SU-DHL-6 (cell line): ENCODE measurements at regions not wholly inside any gene's neighbourhood (a gene's known extent, or its start where the extent isn't known, plus 50 kb on each side); places are given as distances from the start of the nearest gene placed in this dataset.
"Not testable (repeated sequence)": the region's sequence is repeated elsewhere in the genome, so short reads cannot be mapped to it uniquely, and the experiment has no call there.

ENCODE experiments used
- H2AFZ ChIP-seq: fragments of 200-600 bp; sonication (generic); 2 replicates; pipeline ENCODE4 v1.6.1; 2014; ENCODE audit warnings: low read depth, mild to moderate bottlenecking, moderate library complexity, mixed read lengths, antibody characterized with exemption, low read length; ENCODE audit not compliant: severe bottlenecking
- H3F3A ChIP-seq: fragments of 200-600 bp; shearing (Covaris generic); 2 replicates; pipeline ENCODE4 v1.6.0; 2016; ENCODE audit warnings: antibody characterized with exemption, mild to moderate bottlenecking; ENCODE audit not compliant: insufficient read depth
- H3K27ac ChIP-seq: fragments of 200-600 bp; sonication (generic); 2 replicates; pipeline ENCODE4 v1.5.1; 2016; ENCODE audit warnings: low read depth, mild to moderate bottlenecking, low read length, moderate library complexity, mixed read lengths
- H3K27me3 ChIP-seq: fragments of 200-600 bp; sonication (generic), shearing (Covaris generic); 2 replicates; pipeline ENCODE4 v1.6.0; 2014; ENCODE audit warnings: mild to moderate bottlenecking, low read length
- H3K36me3 ChIP-seq: fragments of 200-600 bp; sonication (generic); 2 replicates; pipeline ENCODE4 v1.6.1; 2014; ENCODE audit warnings: mild to moderate bottlenecking, low read length, mixed read lengths
- H3K4me2 ChIP-seq: fragments of 300-600, 200-600 bp; shearing (Covaris generic), sonication (generic); 2 replicates; pipeline ENCODE4 v1.6.0; 2014; ENCODE audit warnings: low read length, low read depth, mild to moderate bottlenecking; ENCODE audit not compliant: poor library complexity, severe bottlenecking
- H3K4me3 ChIP-seq: fragments of 200-600 bp; sonication (generic); 2 replicates; pipeline ENCODE4 v1.5.1; 2014; ENCODE audit warnings: antibody characterized with exemption, low read length, mild to moderate bottlenecking, mixed read lengths; ENCODE audit not compliant: insufficient read depth, poor library complexity, severe bottlenecking
- H3K79me2 ChIP-seq: fragments of 200-600 bp; sonication (generic); 2 replicates; pipeline ENCODE4 v1.6.1; 2014; ENCODE audit warnings: mild to moderate bottlenecking, low read length, moderate library complexity; ENCODE audit not compliant: insufficient read depth
- H3K9ac ChIP-seq: fragments of 200-600 bp; sonication (generic); 2 replicates; pipeline ENCODE4 v1.7.0; 2014; ENCODE audit warnings: mild to moderate bottlenecking, low read length
- H3K9me2 ChIP-seq: fragments of 200-600 bp; sonication (generic); replicated peaks from 2 replicates; pipeline ENCODE4 v1.6.1; 2014; ENCODE audit warnings: low read length; ENCODE audit not compliant: insufficient read depth
- H3K9me3 ChIP-seq: fragments of 200-600 bp; sonication (generic); 2 replicates; pipeline ENCODE4 v1.6.1; 2014; ENCODE audit warnings: low read length, mixed read lengths; ENCODE audit not compliant: insufficient read depth
- H4K20me1 ChIP-seq: fragments of 200-600 bp; sonication (generic); 2 replicates; pipeline ENCODE4 v1.6.1; 2014; ENCODE audit warnings: low read depth, mild to moderate bottlenecking, antibody characterized with exemption, low read length, moderate library complexity, mixed read lengths
- EZH2phosphoT487 ChIP-seq: fragments of 200-600 bp; sonication (generic), shearing (Covaris generic); conservative IDR thresholded peaks from 2 replicates; pipeline ENCODE4 v1.6.1; 2018; ENCODE audit warnings: mild to moderate bottlenecking, antibody characterized with exemption, low read length, moderate library complexity, mixed read lengths
- TF ChIP-seq, protein P1 (sequence below): fragments of 200-600 bp; sonication (generic); IDR thresholded peaks from one replicate; pipeline ENCODE4 v1.5.1; 2017; ENCODE audit warnings: antibody characterized with exemption, mild to moderate bottlenecking, low read length, moderate library complexity; ENCODE audit not compliant: insufficient read depth, poor library complexity, severe bottlenecking

GRCh38 chr5:93993161-93993560, 251.8 kb upstream of the POU5F2 start:
- Histone ChIP-seq H3K27me3 (no peaks in the 10 kb centered on the region), H3K9me2 (no peaks in the 10 kb centered on the region), H3F3A (no peaks in the 10 kb centered on the region), H3K27ac (no peak overlapping the region), H3K9ac (no peak overlapping the region), H3K36me3 (no peaks in the 10 kb centered on the region), H4K20me1 (no peaks in the 10 kb centered on the region), H3K4me2 (no peak overlapping the region), H3K79me2 (no peaks in the 10 kb centered on the region), H2AFZ (no peak overlapping the region), H3K4me3 (no peak overlapping the region), H3K9me3 (no peaks in the 10 kb centered on the region)
- TF ChIP-seq, protein P1, sequence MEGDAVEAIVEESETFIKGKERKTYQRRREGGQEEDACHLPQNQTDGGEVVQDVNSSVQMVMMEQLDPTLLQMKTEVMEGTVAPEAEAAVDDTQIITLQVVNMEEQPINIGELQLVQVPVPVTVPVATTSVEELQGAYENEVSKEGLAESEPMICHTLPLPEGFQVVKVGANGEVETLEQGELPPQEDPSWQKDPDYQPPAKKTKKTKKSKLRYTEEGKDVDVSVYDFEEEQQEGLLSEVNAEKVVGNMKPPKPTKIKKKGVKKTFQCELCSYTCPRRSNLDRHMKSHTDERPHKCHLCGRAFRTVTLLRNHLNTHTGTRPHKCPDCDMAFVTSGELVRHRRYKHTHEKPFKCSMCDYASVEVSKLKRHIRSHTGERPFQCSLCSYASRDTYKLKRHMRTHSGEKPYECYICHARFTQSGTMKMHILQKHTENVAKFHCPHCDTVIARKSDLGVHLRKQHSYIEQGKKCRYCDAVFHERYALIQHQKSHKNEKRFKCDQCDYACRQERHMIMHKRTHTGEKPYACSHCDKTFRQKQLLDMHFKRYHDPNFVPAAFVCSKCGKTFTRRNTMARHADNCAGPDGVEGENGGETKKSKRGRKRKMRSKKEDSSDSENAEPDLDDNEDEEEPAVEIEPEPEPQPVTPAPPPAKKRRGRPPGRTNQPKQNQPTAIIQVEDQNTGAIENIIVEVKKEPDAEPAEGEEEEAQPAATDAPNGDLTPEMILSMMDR, result no peak
- no peak for TF ChIP-seq EZH2phosphoT487

- no peaks in the 10 kb centered on the region for H3K9me2 ChIP-seq
- H3K36me3 ChIP-seq, result no peaks in the 10 kb centered on the region
- H3K4me2 ChIP-seq, result no peak overlapping the region
- no peaks in the 10 kb centered on the region for H3K79me2 ChIP-seq
- H3K27me3 ChIP-seq, result no peaks in the 10 kb centered on the region
- no peaks in the 10 kb centered on the region for H4K20me1 ChIP-seq
- H3F3A ChIP-seq, result no peaks in the 10 kb centered on the region
- no peak overlapping the region for H3K4me3 ChIP-seq
- TF ChIP-seq EZH2phosphoT487, result no peak
- TF ChIP-seq, protein P1, result no peak
- H3K9ac ChIP-seq, result no peak overlapping the region
- no peak overlapping the region for H2AFZ ChIP-seq
- H3K27ac ChIP-seq, result no peak overlapping the region
- H3K9me3 ChIP-seq, result no peaks in the 10 kb centered on the region
These were observed 249.2 kb upstream of the POU5F2 start for GRCh38 chr5:93990504-93991070.

- H3K36me3 ChIP-seq, H3K9me3 ChIP-seq, H3K9me2 ChIP-seq, H3K4me2 ChIP-seq, H3K27ac ChIP-seq, H3K27me3 ChIP-seq, H3F3A ChIP-seq, H3K79me2 ChIP-seq, H3K9ac ChIP-seq, H4K20me1 ChIP-seq, H2AFZ ChIP-seq, H3K4me3 ChIP-seq: not testable (repeated sequence)
These were observed 244.7 kb upstream of the POU5F2 start for GRCh38 chr5:93985940-93986570.

DNA sequence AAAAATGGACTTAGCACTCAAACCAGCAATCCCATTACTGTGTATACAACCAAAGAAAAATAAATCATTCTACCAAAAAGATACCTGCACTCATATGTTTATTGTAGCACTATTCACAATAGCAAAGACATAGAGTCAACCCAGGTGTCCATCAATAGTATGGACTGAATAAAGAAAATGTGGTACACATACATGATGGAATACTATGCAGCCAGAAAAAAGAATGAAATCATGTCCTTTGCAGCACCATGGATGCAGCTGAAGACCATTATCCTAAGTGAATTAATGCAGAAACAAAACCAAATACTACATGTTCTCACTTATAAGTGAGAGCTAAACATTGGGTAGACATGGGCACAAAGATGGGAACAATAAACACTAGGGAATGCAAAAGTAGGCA, 236.8 kb upstream of the POU5F2 start:
- Histone ChIP-seq H4K20me1 (no peaks in the 10 kb centered on the region), H3K9ac (no peak overlapping the region), H3K79me2 (no peaks in the 10 kb centered on the region), H3K9me3 (0 out of 2 replicates have a peak, but pooled peaks cover 6% of the 10 kb centered on the region), H2AFZ (no peak overlapping the region), H3K9me2 (no peaks in the 10 kb centered on the region), H3K36me3 (no peaks in the 10 kb centered on the region), H3K27ac (no peak overlapping the region), H3K27me3 (no peaks in the 10 kb centered on the region), H3K4me3 (no peak overlapping the region), H3K4me2 (no peak overlapping the region), H3F3A (no peaks in the 10 kb centered on the region)
- no peak for TF ChIP-seq EZH2phosphoT487
- TF ChIP-seq, protein P1, result no peak
